Jurkat, Clone E6-1 (cell line): ENCODE measurements at regions not wholly inside any gene's neighbourhood (a gene's known extent, or its start where the extent isn't known, plus 50 kb on each side); places are given as distances from the start of the nearest gene placed in this dataset.

Experiments used
- DNase-seq: peaks from one replicate; pipeline ENCODE4 v3.0.0-alpha.2; 2011; ENCODE audit warnings: low read depth, low spot score
- H3K4me3 ChIP-seq: 2 replicates; pipeline ENCODE4 v1.5.1; 2011; ENCODE audit warnings: mild to moderate bottlenecking, low read length, control low read depth, moderate library complexity

DNA sequence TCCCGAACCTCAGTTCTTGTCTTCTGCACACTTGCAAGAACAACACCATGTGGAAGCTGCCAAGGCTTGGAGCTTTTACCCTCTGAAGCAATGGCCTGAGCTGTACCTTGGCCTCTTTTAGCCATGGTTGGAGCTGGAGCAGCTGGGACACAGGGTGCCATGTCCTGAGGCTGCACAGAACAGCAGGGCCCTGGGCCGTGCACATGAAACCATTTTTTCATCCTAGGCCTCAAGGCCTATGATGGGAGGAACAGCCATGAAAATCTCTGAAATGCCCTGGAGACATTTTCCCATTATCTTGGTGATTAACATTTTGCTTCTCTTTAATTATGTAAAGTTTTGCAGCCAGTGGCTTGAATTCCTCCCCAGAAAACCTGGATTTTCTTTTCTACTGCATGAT lies 817.8 kb upstream of the CXADR start:
- H3K4me3 ChIP-seq = no peak overlapping the region
- no peak for DNase-seq

DNA sequence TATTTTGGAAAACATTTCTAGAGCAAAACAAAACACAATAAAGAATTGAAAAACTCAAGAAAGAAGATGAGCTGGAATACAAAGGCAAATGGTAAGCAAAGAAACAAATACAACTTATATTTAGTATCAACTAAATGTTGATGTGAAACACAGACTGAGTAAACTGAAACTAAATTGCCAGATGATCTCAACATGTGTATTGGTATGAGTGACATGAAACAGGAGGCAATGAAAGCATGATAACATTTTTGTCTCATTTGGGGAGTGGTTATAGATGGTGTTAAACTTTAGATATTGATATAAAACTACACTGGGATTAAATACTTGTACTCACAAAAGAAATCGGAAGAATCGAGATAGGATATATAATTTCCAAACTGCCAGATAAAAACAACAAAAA lies 805.6 kb upstream of the CXADR start:
- DNase-seq = no peak
- no peak overlapping the region for H3K4me3 ChIP-seq

DNA sequence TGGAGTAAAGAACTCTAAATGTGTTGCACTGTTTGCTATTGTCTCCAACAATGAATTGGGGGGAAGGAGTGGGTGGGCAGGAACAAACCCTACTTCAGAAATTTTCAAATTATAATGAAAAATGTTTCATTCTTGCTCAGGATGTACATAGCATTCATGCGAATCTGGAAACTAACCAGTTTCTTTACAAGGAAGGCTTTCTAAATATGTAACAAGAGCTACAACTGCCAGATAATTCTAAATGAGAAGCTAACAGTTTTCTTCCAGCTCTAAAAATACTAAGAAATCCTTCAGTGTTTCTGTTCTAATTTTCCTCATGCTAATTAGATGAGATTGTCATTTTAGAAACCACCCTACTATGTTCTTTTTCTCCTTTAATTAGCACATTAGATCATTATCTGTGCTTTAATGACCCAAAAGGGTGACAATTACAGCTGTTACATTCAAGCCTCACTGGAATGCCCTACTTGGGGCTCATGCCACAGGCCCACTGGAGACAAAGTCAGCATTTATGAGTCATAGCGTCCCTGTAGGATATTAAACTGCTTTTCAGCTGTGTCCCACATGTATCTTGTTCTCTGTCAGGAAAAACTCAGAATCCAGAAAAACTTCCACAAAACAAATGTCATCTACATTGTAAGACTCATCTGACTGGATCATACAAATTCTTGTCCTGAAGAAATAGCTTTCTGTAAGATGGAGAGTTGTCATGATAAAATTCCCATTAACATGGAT lies 804.6 kb upstream of the CXADR start:
- no peak overlapping the region for H3K4me3 ChIP-seq
- DNase-seq = no peak

DNA sequence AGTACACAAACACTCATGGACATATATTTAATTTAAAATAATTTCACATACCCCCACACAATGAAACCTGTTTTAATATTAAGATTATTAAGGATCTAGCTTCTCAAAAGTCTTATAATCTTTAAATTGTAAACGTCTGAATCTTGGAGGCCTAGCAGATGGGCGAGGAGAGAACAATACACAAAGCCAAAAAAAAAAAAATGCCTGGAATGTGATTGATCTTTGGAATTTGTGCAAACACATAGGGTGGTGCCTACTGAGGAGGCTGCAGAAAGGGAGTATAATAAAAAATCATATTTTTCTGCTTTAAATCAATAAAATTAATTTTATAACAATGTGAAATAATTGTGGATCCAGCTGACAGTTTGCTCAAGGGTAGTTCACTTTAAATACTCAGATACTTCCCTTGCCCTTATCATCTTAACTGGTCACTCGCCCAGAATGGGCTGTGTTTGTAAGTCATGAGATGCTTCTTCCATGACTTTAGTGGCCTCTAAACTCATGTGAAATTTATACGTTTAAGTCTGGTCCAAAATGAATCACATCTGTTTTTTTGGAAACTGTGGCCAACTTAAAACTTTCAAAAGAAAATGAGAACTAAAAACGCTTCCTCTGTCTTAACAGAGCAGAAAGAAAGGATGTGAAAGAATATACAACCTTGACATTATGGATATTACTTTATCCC lies 802.8 kb upstream of the CXADR start:
- no peak for DNase-seq
- H3K4me3 ChIP-seq = no peak overlapping the region

DNA sequence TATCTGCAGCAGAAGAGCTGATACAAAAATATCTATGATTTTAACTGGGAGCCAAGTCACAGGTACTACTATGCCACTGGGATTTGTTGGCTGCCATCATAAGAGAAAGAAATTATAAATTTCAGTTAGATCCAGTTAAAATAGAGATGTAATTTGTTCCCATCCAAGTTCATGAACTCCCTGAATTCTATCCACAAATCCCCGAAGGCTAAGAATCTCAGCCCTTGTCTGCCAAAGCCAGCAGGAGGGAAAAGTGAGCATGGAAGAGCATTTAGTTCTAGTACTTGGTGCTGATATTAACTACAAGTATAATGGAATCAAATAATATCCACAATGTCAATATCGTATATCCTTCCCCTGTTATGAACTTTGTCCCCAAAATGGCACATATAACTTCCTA lies 801.1 kb upstream of the CXADR start:
- no peak for DNase-seq
- no peak overlapping the region for H3K4me3 ChIP-seq

DNA sequence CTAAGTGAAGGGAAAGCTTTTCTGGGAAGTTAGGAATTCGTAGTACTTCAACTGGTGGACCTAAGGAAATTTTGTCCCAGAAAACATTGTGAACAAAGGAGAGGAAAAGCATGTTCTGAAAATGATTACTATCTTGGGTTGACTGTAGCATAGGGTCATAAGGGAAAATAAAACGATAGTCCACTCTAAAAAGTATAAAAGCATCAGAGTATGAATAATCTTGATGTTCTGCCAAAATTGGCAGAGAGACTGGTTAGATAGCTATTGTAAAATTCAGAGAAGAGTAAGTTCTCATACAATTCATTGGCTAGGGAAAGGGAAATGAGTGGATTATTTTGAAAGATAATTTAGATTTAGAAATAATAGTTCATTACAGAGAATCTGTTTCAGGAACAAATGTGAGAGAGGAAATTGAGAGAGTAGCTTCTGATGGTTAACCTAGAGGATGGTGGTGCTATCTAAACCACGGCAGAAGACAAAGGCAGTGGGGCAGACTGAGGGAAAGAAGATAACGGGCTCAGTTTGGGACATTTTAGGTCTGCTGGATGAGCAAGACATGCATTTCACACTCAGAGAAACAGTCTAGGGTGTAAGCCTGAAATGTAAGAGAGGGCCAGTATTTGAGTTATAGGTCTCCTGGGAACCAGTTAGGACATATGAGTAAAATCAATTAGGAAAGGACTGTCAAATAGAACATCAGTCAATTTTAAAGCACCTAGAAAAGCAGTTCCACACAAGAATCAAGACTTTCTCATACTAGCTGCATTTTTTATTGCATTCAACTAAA lies 799.3 kb upstream of the CXADR start:
- H3K4me3 ChIP-seq = no peak overlapping the region
- DNase-seq = no peak

DNA sequence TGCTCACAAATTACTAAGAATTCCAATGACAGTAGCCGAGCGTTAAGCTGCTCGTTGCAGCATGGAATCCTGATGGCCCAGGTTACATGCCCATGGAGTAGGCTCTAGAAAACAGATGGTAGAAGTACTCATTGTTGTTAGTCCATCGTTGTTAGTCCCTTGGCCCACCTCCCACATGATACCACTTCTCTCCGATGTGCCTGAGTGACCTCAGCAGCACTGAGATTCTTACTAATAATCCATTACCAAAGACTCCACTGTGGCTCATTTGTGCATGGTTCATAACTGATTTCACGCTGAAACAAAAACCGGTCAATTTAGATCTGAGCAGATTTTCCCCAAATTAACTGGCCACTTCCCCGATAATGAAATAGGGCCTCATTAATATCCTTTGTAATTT lies 772.3 kb upstream of the CXADR start:
- no peak for DNase-seq

DNA sequence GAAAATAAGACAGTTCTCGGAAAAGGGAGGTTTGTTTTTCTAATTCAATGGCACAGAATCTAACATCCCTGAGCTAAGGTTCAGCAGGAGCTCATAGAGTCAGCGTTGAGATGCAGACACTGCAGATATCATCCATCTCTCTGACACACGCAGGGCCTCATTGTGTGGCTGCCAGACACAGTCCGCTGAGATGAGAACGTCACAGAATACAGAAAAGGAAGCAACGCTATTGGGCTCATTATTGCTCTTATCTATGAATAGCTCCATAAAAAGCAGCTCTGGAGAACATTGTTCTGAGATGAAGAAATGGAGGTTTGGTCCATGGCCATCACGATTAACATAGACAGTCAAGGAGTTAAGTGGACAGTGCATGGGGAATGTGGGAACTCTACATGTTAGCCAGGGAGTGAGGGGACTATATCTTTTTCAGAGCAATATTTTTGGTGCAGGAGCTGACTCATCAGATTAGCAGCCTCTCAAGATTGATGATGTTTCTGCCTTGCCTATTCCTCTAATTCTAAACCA lies 771.6 kb upstream of the CXADR start:
- H3K4me3 ChIP-seq = no peak overlapping the region
- no peak for DNase-seq

More for the DNA sequence above, 772.3 kb upstream of the CXADR start:
- H3K4me3 ChIP-seq = no peak overlapping the region

DNA sequence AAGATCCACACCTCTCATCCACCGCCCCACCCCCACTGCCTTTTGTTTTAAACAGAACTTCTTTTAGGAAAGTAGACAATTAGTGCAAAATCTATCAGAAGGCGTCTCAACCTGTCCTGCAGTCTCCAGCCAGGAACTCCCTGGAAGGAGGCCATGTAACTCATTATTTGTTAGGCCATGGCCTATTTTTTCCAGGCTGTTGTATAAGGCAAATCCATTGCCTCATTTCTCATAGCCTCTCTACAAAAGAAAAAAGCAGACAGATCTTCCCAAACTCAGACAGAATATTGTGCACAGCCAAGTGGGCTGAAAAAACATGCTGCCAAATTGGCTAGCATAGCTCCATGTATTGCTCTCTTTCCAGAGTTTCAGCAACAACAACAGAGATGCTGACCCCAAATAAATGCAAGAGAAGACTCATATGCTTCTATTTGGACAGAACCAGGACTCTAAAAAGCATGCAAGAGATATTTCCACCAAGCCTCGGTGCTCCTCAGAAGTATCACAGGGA lies 770.7 kb upstream of the CXADR start:
- H3K4me3 ChIP-seq = no peak overlapping the region
- no peak for DNase-seq

DNA sequence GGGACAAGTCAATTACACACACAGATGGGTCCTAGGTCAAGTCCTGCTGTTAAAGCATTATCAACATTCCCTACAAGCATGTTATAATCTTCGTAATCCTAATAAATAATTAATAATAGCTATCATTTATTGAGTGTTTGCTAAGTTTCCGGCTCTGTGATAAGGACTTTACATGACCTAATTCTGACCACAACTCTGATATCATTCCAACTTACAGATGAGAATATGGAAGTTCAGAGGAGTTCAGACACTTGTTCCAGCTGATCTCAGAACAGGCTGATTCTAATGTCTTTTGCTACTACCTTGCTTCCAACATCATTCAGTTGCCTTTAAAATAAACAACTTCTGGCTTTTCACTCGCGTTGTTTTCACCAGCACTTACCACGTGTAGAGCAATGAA lies 770.1 kb upstream of the CXADR start:
- no peak for DNase-seq

DNA sequence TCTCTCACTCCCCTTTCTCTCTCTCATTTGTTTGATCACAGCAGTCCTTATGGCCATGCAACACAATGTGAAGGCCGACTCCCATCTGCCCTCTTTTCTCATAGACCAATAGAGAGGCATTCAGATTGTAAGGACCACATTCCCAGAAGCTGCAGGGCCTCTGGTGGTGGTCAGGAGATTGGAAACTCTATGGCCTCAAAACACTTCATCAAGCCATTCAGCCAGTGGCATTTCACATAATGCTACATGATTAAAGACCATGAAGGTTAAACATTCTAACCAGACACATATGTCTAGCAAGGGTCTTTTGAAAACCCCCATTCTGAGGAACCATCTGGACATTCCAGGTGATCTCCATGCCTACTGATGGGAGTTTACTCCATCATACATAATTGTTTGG lies 769.5 kb upstream of the CXADR start:
- H3K4me3 ChIP-seq = no peak overlapping the region
- DNase-seq = no peak

More for the DNA sequence above, 770.1 kb upstream of the CXADR start:
- H3K4me3 ChIP-seq = no peak overlapping the region

DNA sequence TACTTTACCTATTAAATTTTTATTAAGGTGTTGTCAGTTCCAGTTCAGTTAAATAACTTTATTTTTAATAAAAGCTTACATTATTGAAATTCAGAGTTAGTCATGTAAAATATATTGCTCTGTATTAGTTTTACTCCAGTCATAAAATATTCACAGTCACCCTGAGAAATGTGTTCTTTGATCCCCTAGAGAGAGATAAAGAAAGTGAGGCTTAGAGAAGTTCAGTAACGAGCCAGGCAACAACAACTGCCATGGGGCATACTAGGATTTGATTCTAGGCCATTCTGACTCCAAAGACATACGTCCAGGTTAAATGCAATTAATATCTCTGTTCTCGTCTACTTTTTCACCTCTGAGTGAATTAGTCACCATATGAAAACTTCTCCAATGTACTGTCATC lies 761.9 kb upstream of the CXADR start:
- no peak for DNase-seq
- no peak overlapping the region for H3K4me3 ChIP-seq

DNA sequence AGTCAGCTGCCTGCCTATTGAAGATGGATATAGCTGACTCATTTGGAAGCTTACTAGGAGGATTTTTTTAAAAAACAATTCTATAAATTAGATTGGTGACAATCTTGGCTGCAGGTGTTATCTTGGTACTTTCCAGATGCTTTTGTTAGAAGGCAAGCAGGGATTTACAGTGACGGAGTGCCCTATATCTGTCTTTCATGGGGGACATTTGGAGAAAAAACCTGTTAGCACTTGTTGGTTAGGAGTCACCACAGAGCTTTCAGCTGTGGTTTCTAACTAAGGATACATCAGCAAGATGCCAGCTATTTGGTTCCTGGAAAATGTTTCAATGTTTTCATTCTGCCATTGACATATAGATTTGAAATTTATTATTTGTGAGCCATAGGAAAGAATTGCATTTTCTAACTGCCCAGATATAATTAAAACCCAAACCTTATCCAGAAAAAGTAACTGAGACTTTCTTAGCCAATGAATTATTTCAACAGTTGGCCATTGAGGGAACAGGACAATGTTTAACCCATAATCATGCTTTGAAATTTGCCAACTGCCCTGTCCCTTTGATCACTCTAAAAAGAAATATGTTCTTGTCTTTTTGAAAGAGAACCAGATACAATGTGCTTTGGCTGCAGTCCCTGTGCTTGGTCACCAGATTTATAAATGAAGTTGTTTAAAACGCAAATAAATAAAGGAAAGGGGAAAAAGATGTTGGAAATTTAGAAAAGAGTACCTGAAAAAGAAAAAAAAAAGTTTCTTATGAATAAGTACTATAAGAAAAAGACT lies 761.0 kb upstream of the CXADR start:
- DNase-seq = no peak
- no peak overlapping the region for H3K4me3 ChIP-seq

DNA sequence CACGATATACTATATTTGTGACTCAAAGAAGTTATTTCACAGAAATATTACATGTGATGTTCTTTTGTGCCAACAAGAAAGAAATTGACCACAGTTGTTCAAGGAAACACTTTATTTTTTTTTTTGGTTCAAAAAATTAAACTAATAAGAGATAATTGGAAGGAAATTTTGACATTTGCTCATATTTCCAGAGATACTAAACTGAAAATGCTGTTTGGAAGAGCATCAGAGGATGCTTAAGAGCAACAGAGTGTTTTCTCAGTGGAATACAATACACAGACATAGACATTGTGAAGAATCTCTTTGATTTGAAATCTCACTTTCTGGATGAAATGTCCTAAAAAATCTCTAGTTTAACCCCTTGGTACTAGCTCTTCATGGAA lies 760.4 kb upstream of the CXADR start:
- H3K4me3 ChIP-seq = no peak overlapping the region
- DNase-seq = no peak

DNA sequence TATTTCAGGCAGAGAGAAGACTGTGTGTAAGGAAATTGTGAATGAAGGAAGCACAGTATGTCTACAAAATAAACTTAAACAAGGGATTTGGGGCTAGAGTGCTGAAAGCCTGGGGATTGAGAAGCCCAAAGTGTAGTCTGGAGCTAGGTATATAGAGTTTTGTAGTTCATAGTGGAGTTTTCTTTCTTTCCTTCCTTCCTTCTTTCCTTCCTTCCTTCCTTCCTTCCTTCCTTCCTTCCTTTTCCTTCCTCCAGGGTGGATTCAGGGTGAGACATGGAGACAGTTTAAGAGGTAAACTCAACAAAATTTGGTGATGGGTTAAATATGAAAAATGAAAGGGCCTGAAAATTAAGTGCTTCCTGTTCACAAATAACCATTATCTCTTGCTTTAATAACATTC lies 757.8 kb upstream of the CXADR start:
- no peak overlapping the region for H3K4me3 ChIP-seq
- DNase-seq = no peak

DNA sequence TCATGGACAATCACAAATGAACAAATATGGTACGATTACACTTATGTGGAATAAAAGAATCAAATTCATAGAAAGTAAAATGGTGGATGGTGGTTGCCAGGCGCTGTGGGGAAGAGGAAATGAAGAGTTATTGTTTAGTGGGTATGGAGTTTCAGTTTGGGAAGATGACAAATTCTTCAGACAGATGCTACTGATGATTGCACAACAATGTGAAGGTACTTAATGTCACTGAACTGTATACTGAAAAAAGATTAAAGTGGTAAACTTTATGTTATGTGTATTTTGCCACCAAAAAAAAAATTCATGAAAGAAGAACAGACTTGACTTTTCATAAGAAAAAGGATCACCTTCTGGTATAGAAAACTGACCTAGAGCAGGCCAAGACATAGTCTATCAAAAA lies 745.6 kb upstream of the CXADR start:
- no peak overlapping the region for H3K4me3 ChIP-seq
- no peak for DNase-seq

DNA sequence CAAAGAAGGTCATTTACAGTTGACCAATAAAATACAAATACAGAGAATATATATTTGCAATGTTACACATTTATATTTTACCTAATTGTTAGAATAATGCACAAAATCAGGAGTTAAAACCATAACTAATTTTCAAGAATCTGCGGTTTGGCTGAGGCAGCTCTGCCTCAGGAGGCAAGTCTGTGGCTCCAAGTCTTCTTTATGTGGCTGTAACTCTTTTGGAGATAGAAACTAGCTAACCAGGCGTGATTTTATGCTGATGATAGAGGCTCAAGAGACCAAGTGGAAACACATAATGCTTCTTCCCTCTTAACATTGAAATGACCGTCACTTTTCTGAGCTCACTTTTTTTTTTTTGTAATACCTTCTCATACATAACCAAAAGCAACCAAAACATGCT lies 744.7 kb upstream of the CXADR start:
- no peak overlapping the region for H3K4me3 ChIP-seq
- no peak for DNase-seq

DNA sequence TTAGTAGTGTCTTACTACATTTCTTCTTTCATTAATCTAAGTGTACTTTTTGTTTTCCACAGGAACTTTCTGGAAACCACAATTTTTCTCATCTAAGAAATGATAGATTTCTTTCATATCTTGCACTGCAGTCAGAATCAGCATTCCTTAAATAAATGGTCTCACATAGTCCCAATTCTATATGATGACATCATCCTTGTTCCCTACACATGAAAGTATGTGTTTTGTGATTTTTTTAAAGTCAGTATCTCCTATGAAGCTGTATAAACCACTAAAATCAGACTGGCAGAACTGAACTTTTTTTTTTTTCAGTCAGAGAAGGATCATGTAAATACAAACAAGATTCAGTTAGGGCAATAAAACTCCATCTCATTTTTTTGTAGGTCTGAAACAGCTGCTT lies 742.6 kb upstream of the CXADR start:
- H3K4me3 ChIP-seq = no peak overlapping the region
- no peak for DNase-seq

DNA sequence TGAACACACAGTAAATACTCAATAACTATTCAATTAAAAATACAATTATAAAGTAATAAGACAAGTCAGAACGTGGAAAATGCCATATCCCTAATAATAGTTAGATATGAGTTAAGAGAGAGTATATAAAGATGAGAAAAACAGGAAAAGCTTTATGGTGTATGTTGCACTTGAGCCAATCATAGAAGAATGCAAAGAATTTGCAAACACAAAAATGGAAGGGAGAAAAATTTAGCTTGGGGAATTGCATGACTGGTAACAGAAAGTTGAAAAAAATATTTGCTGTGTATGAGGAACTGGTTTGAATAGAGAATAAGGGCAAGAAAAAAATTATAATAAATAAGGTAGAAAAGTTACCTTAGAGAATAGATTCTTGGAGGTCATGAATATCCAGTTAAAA lies 739.6 kb upstream of the CXADR start:
- DNase-seq = no peak
- no peak overlapping the region for H3K4me3 ChIP-seq
